Neural cell (in vitro differentiated cells): ENCODE measurements at regions not wholly inside any gene's neighbourhood (a gene's known extent, or its start where the extent isn't known, plus 50 kb on each side); places are given as distances from the start of the nearest gene placed in this dataset.
"Not testable (repeated sequence)": the region's sequence is repeated elsewhere in the genome, so short reads cannot be mapped to it uniquely, and the experiment has no call there.

Experiments
- H2AFZ ChIP-seq: fragments of 200-600, 300-800 bp; sonication (generic), shearing (Covaris generic); 2 replicates; pipeline ENCODE4 v1.6.0; 2014; ENCODE audit warnings: low read depth, mild to moderate bottlenecking, antibody characterized with exemption, low read length, moderate library complexity
- H3F3A ChIP-seq: fragments of 200-600 bp; shearing (Covaris generic); 2 replicates; pipeline ENCODE4 v1.6.1; 2016; ENCODE audit warnings: mild to moderate bottlenecking, moderate library complexity, mixed read lengths, antibody characterized with exemption, low read length; ENCODE audit not compliant: insufficient read depth, poor library complexity, severe bottlenecking
- H3K27ac ChIP-seq: fragments of 200-600, 300-800 bp; sonication (generic), shearing (Covaris generic); 2 replicates; pipeline ENCODE4 v1.5.1; 2014; ENCODE audit warnings: mild to moderate bottlenecking, low read length, moderate library complexity
- H3K27me3 ChIP-seq: fragments of 300-800, 200-600 bp; sonication (generic), shearing (Covaris generic); 2 replicates; pipeline ENCODE4 v1.6.0; 2014; ENCODE audit warnings: mild to moderate bottlenecking, low read depth, low read length, moderate library complexity; ENCODE audit not compliant: insufficient read depth
- H3K36me3 ChIP-seq: fragments of 300-800, 200-600 bp; sonication (generic), shearing (Covaris generic); 2 replicates; pipeline ENCODE4 v1.5.1; 2014; ENCODE audit warnings: mild to moderate bottlenecking, antibody characterized with exemption, low read length, moderate library complexity; ENCODE audit not compliant: insufficient read depth
- H3K4me2 ChIP-seq: fragments of 300-800, 200-600 bp; sonication (generic), shearing (Covaris generic); 2 replicates; pipeline ENCODE4 v1.6.0; 2014; ENCODE audit warnings: mild to moderate bottlenecking, low read length
- H3K4me3 ChIP-seq: fragments of 300-800, 200-600 bp; sonication (generic), shearing (Covaris generic); 2 replicates; pipeline ENCODE4 v1.5.1; 2014; ENCODE audit warnings: mild to moderate bottlenecking, low read length, moderate library complexity
- H3K79me2 ChIP-seq: fragments of 200-600 bp; shearing (Covaris generic); replicated peaks from 2 replicates; pipeline ENCODE4 v1.6.0; 2014; ENCODE audit warnings: mild to moderate bottlenecking, low read length, moderate library complexity; ENCODE audit not compliant: insufficient read depth
- H3K9ac ChIP-seq: fragments of 300-800, 200-600 bp; sonication (generic), shearing (Covaris generic); 2 replicates; pipeline ENCODE4 v1.6.1; 2016; ENCODE audit warnings: mild to moderate bottlenecking, low read length, mixed read lengths
- H3K9me2 ChIP-seq: fragments of 200-600 bp; shearing (Covaris generic); 2 replicates; pipeline ENCODE4 v1.6.1; 2016; ENCODE audit warnings: mild to moderate bottlenecking, low read length, mixed read lengths; ENCODE audit not compliant: insufficient read depth
- H3K9me3 ChIP-seq: fragments of 200-600, 300-800 bp; sonication (generic), shearing (Covaris generic); 2 replicates; pipeline ENCODE4 v1.6.1; 2016; ENCODE audit warnings: mild to moderate bottlenecking, mixed run types, low read length, moderate library complexity, mixed read lengths
- H4K20me1 ChIP-seq: fragments of 200-600 bp; shearing (Covaris generic); 2 replicates; pipeline ENCODE4 v1.6.1; 2016; ENCODE audit warnings: mild to moderate bottlenecking, mixed run types; ENCODE audit not compliant: insufficient read depth
- CTCF ChIP-seq: fragments of 450-650 bp; IDR thresholded peaks from 2 replicates; pipeline ENCODE4 v1.5.1; 2014; ENCODE audit warnings: antibody characterized with exemption, mild to moderate bottlenecking, moderate library complexity; ENCODE audit not compliant: poor library complexity, severe bottlenecking
- EP300 ChIP-seq: fragments of 450-650 bp; conservative IDR thresholded peaks from 2 replicates; pipeline ENCODE4 v1.6.1; 2014; ENCODE audit warnings: antibody characterized with exemption, mild to moderate bottlenecking, moderate library complexity; ENCODE audit not compliant: poor library complexity, severe bottlenecking
- EZH2 ChIP-seq: fragments of 200-600, 300-800 bp; shearing (Covaris generic), sonication (generic); IDR thresholded peaks from 2 replicates; pipeline ENCODE4 v1.6.1; 2014; ENCODE audit warnings: antibody characterized with exemption, low read length, borderline replicate concordance, mild to moderate bottlenecking; ENCODE audit not compliant: insufficient read depth, poor library complexity, severe bottlenecking
- MXI1 ChIP-seq: fragments of 450-650 bp; conservative IDR thresholded peaks from 2 replicates; pipeline ENCODE4 v1.6.1; 2014; ENCODE audit warnings: antibody characterized with exemption, mild to moderate bottlenecking; ENCODE audit not compliant: poor library complexity, severe bottlenecking
- POLR2AphosphoS5 ChIP-seq: IDR thresholded peaks from 2 replicates; pipeline ENCODE4 v1.6.1; 2012
- RAD21 ChIP-seq: fragments of 450-650 bp; conservative IDR thresholded peaks from 2 replicates; pipeline ENCODE4 v1.6.1; 2014; ENCODE audit warnings: antibody characterized with exemption, mild to moderate bottlenecking, moderate library complexity
- REST ChIP-seq: IDR thresholded peaks from 2 replicates; pipeline ENCODE4 v1.6.1; 2012; ENCODE audit warnings: borderline replicate concordance
- SMC3 ChIP-seq: fragments of 450-650 bp; conservative IDR thresholded peaks from 2 replicates; pipeline ENCODE4 v1.6.1; 2014; ENCODE audit warnings: antibody characterized with exemption, mild to moderate bottlenecking, moderate library complexity; ENCODE audit not compliant: poor library complexity
- TAF1 ChIP-seq: IDR thresholded peaks from 2 replicates; pipeline ENCODE4 v1.6.1; 2012; ENCODE audit warnings: low read depth

- H3K4me3 ChIP-seq: no peak overlapping the region
- no peaks in the 10 kb centered on the region for H3K9me3 ChIP-seq
- TF ChIP-seq MXI1: no peak
- TF ChIP-seq CTCF: no peak
- no peak for TF ChIP-seq EP300
- no peak for TF ChIP-seq RAD21
- TF ChIP-seq TAF1: no peak
- no peak for TF ChIP-seq REST
- H3K27ac ChIP-seq: no peak overlapping the region
- H4K20me1 ChIP-seq: no peaks in the 10 kb centered on the region
- no peak overlapping the region for H3K4me2 ChIP-seq
- H2AFZ ChIP-seq: no peak overlapping the region
- no peaks in the 10 kb centered on the region for H3K36me3 ChIP-seq
- H3K79me2 ChIP-seq: no peaks in the 10 kb centered on the region
- H3K9ac ChIP-seq: no peak overlapping the region
- H3K27me3 ChIP-seq: no peaks in the 10 kb centered on the region
- H3K9me2 ChIP-seq: no peaks in the 10 kb centered on the region
- no peaks in the 10 kb centered on the region for H3F3A ChIP-seq
These were observed 254.7 kb upstream of the SGCG start for GRCh38 chr13:22925881-22926747.

GRCh38 chr13:22926748-22927400, 253.9 kb upstream of the SGCG start:
- H3K9me2 ChIP-seq: no peaks in the 10 kb centered on the region
- no peaks in the 10 kb centered on the region for H3K9me3 ChIP-seq
- H3K79me2 ChIP-seq: no peaks in the 10 kb centered on the region
- H3K4me3 ChIP-seq: no peak overlapping the region
- H3K9ac ChIP-seq: no peak overlapping the region
- no peak overlapping the region for H3K27ac ChIP-seq
- TF ChIP-seq POLR2AphosphoS5 (no peak), CTCF (no peak), TAF1 (no peak), EZH2 (no peak), EP300 (no peak), REST (no peak), MXI1 (no peak), RAD21 (no peak), SMC3 (no peak)
- H2AFZ ChIP-seq: no peak overlapping the region
- no peaks in the 10 kb centered on the region for H4K20me1 ChIP-seq
- no peaks in the 10 kb centered on the region for H3F3A ChIP-seq
- no peaks in the 10 kb centered on the region for H3K36me3 ChIP-seq
- H3K27me3 ChIP-seq: no peaks in the 10 kb centered on the region
- H3K4me2 ChIP-seq: no peak overlapping the region

- H3K9me2 ChIP-seq, H3K27me3 ChIP-seq, H2AFZ ChIP-seq, H3F3A ChIP-seq, H4K20me1 ChIP-seq, H3K27ac ChIP-seq, H3K9ac ChIP-seq, H3K4me3 ChIP-seq, H3K79me2 ChIP-seq, H3K36me3 ChIP-seq, H3K4me2 ChIP-seq, H3K9me3 ChIP-seq: not testable (repeated sequence)
These were observed 252.9 kb upstream of the SGCG start for GRCh38 chr13:22927845-22928244.
